HG02678 (cell line): ENCODE measurements at regions not wholly inside any gene's neighbourhood (a gene's known extent, or its start where the extent isn't known, plus 50 kb on each side); places are given as distances from the start of the nearest gene placed in this dataset.

Source experiments
- ATAC-seq: cut with Tn5 transposase; IDR thresholded peaks from one replicate; pipeline ENCODE4 v1.9.1; 2021; ENCODE audit warnings: mild to moderate bottlenecking, moderate library complexity; ENCODE audit not compliant: unreplicated experiment

- ATAC-seq = no peak
These were observed 240.8 kb downstream of the NHLRC3 start for GRCh38 chr13:39279077-39279476.

- ATAC-seq = no peak
These were observed 243.4 kb downstream of the NHLRC3 start for GRCh38 chr13:39281539-39282150.

DNA sequence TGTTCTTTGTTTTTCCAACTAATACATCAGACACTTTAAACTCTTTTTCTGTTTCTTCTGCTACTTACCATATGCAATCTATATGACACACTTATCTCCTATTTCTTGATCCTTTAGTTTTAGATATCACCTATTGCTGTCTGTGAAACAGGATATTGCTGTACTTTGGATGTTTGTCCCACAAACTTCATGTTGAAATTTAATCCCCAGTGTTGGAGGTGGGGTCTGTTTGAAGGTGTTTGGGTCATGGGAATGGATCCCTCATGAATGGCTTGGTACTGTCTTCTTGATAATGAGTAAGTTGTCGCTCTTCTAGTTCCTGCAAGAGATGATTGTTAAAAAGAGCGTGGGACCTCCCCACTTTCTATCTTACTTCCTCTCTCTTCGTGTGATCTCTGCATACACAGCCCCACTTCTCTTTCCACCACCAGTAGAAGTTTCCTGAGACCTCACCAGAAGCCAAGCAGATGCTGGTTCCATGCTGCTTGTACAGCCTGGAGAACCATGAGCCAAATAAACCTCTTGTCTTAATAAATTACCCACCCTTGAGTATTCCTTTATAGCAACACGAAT is 244.2 kb downstream of the NHLRC3 start:
- peak; percentile 95 for ATAC-seq

DNA sequence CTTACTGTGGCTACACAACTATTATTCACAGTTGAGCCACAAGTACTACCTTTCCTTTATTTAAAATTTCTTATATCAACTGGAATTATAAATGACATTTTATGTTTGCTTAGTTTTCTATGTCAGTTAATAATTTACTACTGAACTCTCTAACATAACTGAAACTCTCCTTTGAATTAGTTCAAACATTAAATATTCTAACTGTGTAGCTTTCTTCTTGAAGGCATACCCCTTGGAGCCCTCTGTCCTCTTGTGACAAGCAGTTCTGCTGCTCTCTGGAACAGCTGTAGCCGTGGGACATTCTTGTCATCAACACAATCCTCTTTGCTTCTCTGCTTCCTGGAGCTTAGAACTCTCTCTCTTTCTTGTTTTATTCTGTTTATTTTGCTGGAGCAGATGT is 244.8 kb downstream of the NHLRC3 start:
- ATAC-seq = peak; percentile 37

- ATAC-seq = no peak
These were observed 246.6 kb downstream of the NHLRC3 start for GRCh38 chr13:39284801-39285388.
